A673 (cell line): ENCODE measurements at regions not wholly inside any gene's neighbourhood (a gene's known extent, or its start where the extent isn't known, plus 50 kb on each side); places are given as distances from the start of the nearest gene placed in this dataset.

Experiments used
- BruUV-seq: library from RNA; stranded (reverse); fragments of 400-500 nt; replicated peaks from 2 replicates; lab custom pipeline; 2021; lab: Mats Ljungman, UMichigan
- CTCF ChIA-PET: fragments of 300-600 bp; sonication (Branson Sonifier 250); formaldehyde crosslinking; loops from one replicate; lab custom pipeline; 2022; ENCODE audit warnings: antibody characterized with exemption; lab: Charles Lee
- POLR2A ChIA-PET: fragments of 300-600 bp; sonication (Branson Sonifier 250); formaldehyde crosslinking; loops from one replicate; lab custom pipeline; 2022; ENCODE audit warnings: antibody characterized with exemption; ENCODE audit not compliant: low non-redundant PET; lab: Charles Lee
- DNase-seq: peaks from one replicate; pipeline ENCODE4 v3.0.0-alpha.2; 2015; ENCODE audit warnings: low spot score
- H3K27ac ChIP-seq: fragments of 200-600 bp; sonication (generic); 2 replicates; pipeline ENCODE4 v1.5.1; 2016; ENCODE audit warnings: mixed run types, low read depth, mild to moderate bottlenecking, mixed read lengths, antibody characterized with exemption, low read length; ENCODE audit not compliant: poor library complexity, severe bottlenecking
- H3K27me3 ChIP-seq: fragments of 200-600 bp; sonication (generic); replicated peaks from 2 replicates; pipeline ENCODE4 v1.6.1; 2017; ENCODE audit warnings: mixed run types, low read depth, mild to moderate bottlenecking, mixed read lengths, antibody characterized with exemption, low read length; ENCODE audit not compliant: insufficient read depth, poor library complexity
- H3K36me3 ChIP-seq: fragments of 200-600 bp; sonication (generic); 2 replicates; pipeline ENCODE4 v1.6.1; 2016; ENCODE audit warnings: mixed run types, mild to moderate bottlenecking, mixed read lengths, antibody characterized with exemption, low read length; ENCODE audit not compliant: insufficient read depth, poor library complexity, severe bottlenecking
- H3K4me1 ChIP-seq: fragments of 200-600 bp; sonication (generic); 2 replicates; pipeline ENCODE4 v1.6.1; 2017; ENCODE audit warnings: mixed run types, mild to moderate bottlenecking, mixed read lengths, antibody characterized with exemption, low read length; ENCODE audit not compliant: insufficient read depth, poor library complexity, severe bottlenecking
- H3K4me3 ChIP-seq: fragments of 200-600 bp; sonication (generic); 2 replicates; pipeline ENCODE4 v1.5.1; 2016; ENCODE audit warnings: low read depth, mixed run types, mild to moderate bottlenecking, mixed read lengths, low read length; ENCODE audit not compliant: poor library complexity, severe bottlenecking
- H3K9me3 ChIP-seq: fragments of 200-600 bp; sonication (generic); 2 replicates; pipeline ENCODE4 v1.6.1; 2016; ENCODE audit warnings: mixed run types, low read depth, mild to moderate bottlenecking, mixed read lengths, antibody characterized with exemption, low read length; ENCODE audit not compliant: poor library complexity, severe bottlenecking
- EZH2 ChIP-seq: fragments of 200-600 bp; sonication (generic); IDR thresholded peaks from 2 replicates; pipeline ENCODE4 v1.6.1; 2017; ENCODE audit warnings: borderline replicate concordance, low read depth, mild to moderate bottlenecking, mixed read lengths, antibody characterized with exemption, low read length; ENCODE audit not compliant: poor library complexity, severe bottlenecking
- intact Hi-C: fragments of 100-400 bp; cut with micrococcal nuclease; formaldehyde crosslinking; loops from one replicate; pipeline ENCODE4 v1.10.0; 2022; ENCODE audit not compliant: unreplicated experiment
- TF ChIP-seq, protein P1 (sequence below): fragments of 300-800, 200-600 bp; sonication (generic); conservative IDR thresholded peaks from 2 replicates; pipeline ENCODE4 v1.5.1; 2017; ENCODE audit warnings: low read depth, mild to moderate bottlenecking, antibody characterized with exemption, low read length, moderate library complexity, mixed read lengths

DNA sequence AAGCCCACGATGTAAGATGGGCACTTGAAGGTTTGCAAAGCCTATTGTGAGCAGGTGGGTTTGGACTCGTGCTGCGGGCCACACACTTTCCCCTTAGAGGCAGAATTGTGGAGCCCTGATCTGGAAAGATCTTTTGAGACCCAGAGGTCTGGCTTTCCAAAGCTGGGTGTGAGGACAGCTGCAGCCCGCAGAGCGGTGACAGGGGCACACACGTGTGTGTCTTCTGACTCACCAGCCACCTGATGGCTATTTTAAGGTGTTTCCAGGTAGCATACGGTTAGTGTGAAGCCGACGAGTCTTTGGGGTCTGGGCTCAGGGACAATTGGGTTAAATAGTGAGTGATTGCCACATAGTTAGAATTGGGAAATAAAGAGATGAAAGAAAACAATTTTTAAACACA lies 108.9 kb upstream of the GSE1 start:
- Histone ChIP-seq H3K27me3 (no peaks in the 10 kb centered on the region), H3K4me1 (no peaks in the 10 kb centered on the region), H3K4me3 (no peak overlapping the region), H3K27ac (no peak overlapping the region), H3K9me3 (no peaks in the 10 kb centered on the region), H3K36me3 (no peaks in the 10 kb centered on the region)
- ChIA-PET POLR2A (no interaction called here), CTCF (no interaction called here)
- no TSS peak for BruUV-seq
- DNase-seq, result no peak
- intact Hi-C loops, result no loop called here
- TF ChIP-seq, protein P1, sequence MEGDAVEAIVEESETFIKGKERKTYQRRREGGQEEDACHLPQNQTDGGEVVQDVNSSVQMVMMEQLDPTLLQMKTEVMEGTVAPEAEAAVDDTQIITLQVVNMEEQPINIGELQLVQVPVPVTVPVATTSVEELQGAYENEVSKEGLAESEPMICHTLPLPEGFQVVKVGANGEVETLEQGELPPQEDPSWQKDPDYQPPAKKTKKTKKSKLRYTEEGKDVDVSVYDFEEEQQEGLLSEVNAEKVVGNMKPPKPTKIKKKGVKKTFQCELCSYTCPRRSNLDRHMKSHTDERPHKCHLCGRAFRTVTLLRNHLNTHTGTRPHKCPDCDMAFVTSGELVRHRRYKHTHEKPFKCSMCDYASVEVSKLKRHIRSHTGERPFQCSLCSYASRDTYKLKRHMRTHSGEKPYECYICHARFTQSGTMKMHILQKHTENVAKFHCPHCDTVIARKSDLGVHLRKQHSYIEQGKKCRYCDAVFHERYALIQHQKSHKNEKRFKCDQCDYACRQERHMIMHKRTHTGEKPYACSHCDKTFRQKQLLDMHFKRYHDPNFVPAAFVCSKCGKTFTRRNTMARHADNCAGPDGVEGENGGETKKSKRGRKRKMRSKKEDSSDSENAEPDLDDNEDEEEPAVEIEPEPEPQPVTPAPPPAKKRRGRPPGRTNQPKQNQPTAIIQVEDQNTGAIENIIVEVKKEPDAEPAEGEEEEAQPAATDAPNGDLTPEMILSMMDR, result no peak
- no peak for TF ChIP-seq EZH2

DNA sequence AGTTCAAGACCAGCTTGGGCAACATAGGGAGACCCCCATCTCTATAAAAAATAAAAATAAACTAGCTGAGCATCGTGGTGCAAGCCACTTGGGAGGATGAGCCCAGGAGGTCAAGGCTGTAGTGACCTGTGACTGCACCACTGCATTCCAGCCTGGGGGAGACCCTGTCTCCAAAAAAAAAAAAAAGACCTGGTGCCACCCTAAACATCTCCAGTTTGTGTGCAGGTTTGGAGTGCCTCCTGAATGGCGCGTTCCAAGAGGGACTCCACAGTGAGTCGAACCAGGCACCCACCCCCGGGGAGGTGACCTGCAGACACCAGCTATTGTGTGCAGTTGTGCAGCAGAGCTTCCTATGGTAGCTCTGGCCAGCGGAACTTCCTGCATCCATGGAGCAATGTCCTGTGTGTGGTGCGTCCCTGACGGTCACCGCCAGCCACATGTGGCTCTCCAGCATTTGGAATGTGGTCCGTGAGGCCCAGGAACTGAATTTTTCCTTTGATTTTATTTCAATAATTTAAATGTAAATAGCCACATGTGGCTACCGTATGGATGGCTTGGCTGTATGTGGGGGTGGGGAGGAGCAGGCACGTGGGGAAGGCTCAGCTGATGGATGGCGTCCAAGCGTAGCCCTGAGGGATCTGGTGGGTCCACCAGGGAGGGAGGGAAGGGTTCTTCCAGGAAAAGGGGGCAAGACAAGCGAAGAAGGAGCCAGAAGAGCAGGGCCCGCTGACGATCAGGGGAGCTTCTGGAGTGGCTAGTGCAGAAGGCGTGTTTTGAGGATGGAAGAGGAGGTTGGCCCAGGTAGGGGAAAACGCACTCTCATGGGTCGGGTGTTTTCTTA lies 107.1 kb upstream of the GSE1 start:
- Histone ChIP-seq H3K27me3 (no peaks in the 10 kb centered on the region), H3K36me3 (no peaks in the 10 kb centered on the region), H3K4me3 (no peak overlapping the region), H3K4me1 (peaks cover 15% of the 10 kb centered on the region), H3K9me3 (no peaks in the 10 kb centered on the region), H3K27ac (no peak overlapping the region)
- ChIA-PET POLR2A (no interaction called here), CTCF (no interaction called here)
- intact Hi-C loops, result no loop called here
- no TSS peak for BruUV-seq
- DNase-seq, result no peak
- TF ChIP-seq, protein P1, result no peak
- no peak for TF ChIP-seq EZH2

DNA sequence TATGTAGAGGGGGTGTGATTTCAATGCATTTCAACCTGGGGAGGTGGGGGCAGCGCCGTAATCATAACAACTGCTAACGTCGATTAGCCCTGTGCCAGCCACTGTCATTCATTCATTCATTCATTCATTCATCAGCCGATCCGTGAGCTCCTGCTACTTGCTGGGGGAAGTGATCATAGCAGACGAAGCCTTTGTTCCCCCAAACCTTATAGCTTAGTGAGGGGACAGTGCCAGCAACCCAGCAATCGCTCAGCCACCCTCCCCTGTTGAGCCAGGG lies 106.5 kb upstream of the GSE1 start:
- BruUV-seq, result no TSS peak
- no peak for TF ChIP-seq EZH2
- TF ChIP-seq, protein P1, result no peak
- Histone ChIP-seq H3K27ac (no peak overlapping the region), H3K9me3 (no peaks in the 10 kb centered on the region), H3K4me1 (peaks cover 15% of the 10 kb centered on the region), H3K27me3 (no peaks in the 10 kb centered on the region), H3K4me3 (no peak overlapping the region), H3K36me3 (no peaks in the 10 kb centered on the region)
- ChIA-PET CTCF (no interaction called here), POLR2A (no interaction called here)
- DNase-seq, result no peak
- intact Hi-C loops, result no loop called here
